ENCODE measurements at regions not wholly inside any gene's neighbourhood (a gene's known extent, or its start where the extent isn't known, plus 50 kb on each side); places are given as distances from the start of the nearest gene placed in this dataset.

GRCh38 chr15:98375513-98376340 lies 272.6 kb upstream of the IGF1R start:
- no peak for DNase-seq (ENCODE audit: insufficient read length, low spot score)
- no peak for FAIRE-seq

GRCh38 chr15:98380721-98381120 lies 267.6 kb upstream of the IGF1R start:
- FAIRE-seq (no peak), DNase-seq (ENCODE audit: insufficient read length, low spot score) (no peak)

GRCh38 chr15:98381446-98381845 lies 266.9 kb upstream of the IGF1R start:
- no peak for FAIRE-seq
- DNase-seq (ENCODE audit: insufficient read length, low spot score): no peak

GRCh38 chr15:98382139-98382538 lies 266.2 kb upstream of the IGF1R start:
- FAIRE-seq (no peak), DNase-seq (ENCODE audit: insufficient read length, low spot score) (no peak)

- DNase-seq (ENCODE audit: insufficient read length, low spot score) (no peak), FAIRE-seq (no peak)
Measured at GRCh38 chr15:98383571-98383970, 264.8 kb upstream of the IGF1R start.

GRCh38 chr15:98384328-98385029 lies 263.9 kb upstream of the IGF1R start:
- no peak for DNase-seq (ENCODE audit: insufficient read length, low spot score)
- no peak for FAIRE-seq

- no peak for DNase-seq (ENCODE audit: insufficient read length, low spot score)
- FAIRE-seq: no peak
Measured at GRCh38 chr15:98385752-98386381, 262.5 kb upstream of the IGF1R start.

GRCh38 chr15:98386561-98386960 lies 261.8 kb upstream of the IGF1R start:
- no peak for DNase-seq (ENCODE audit: insufficient read length, low spot score)
- no peak for FAIRE-seq

- DNase-seq (ENCODE audit: insufficient read length, low spot score) (no peak), FAIRE-seq (no peak)
Measured at GRCh38 chr15:98387866-98388265, 260.5 kb upstream of the IGF1R start.

GRCh38 chr15:98390946-98391530 lies 257.3 kb upstream of the IGF1R start:
- FAIRE-seq: no peak
- DNase-seq (ENCODE audit: insufficient read length, low spot score): no peak

- FAIRE-seq: no peak
- no peak for DNase-seq (ENCODE audit: insufficient read length, low spot score)
Measured at GRCh38 chr15:98391568-98391967, 256.8 kb upstream of the IGF1R start.

- FAIRE-seq (no peak), DNase-seq (ENCODE audit: insufficient read length, low spot score) (no peak)
Measured at GRCh38 chr15:98393471-98393870, 254.9 kb upstream of the IGF1R start.

GRCh38 chr15:98394546-98394945 lies 253.8 kb upstream of the IGF1R start:
- DNase-seq (ENCODE audit: insufficient read length, low spot score) (no peak), FAIRE-seq (no peak)

- FAIRE-seq: no peak
- no peak for DNase-seq (ENCODE audit: insufficient read length, low spot score)
Measured at GRCh38 chr15:98395974-98396610, 252.2 kb upstream of the IGF1R start.

- DNase-seq (ENCODE audit: insufficient read length, low spot score) (no peak), FAIRE-seq (no peak)
Measured at GRCh38 chr15:98397419-98397818, 250.9 kb upstream of the IGF1R start.

GRCh38 chr15:98398056-98398455 lies 250.3 kb upstream of the IGF1R start:
- FAIRE-seq (no peak), DNase-seq (ENCODE audit: insufficient read length, low spot score) (no peak)

GRCh38 chr15:98398886-98399285 lies 249.5 kb upstream of the IGF1R start:
- DNase-seq (ENCODE audit: insufficient read length, low spot score) (no peak), FAIRE-seq (no peak)

GRCh38 chr15:98400120-98400519 lies 248.2 kb upstream of the IGF1R start:
- DNase-seq (ENCODE audit: insufficient read length, low spot score) (no peak), FAIRE-seq (no peak)

GRCh38 chr15:98401029-98401428 lies 247.3 kb upstream of the IGF1R start:
- no peak for DNase-seq (ENCODE audit: insufficient read length, low spot score)
- no peak for FAIRE-seq

GRCh38 chr15:98402486-98402885 lies 245.9 kb upstream of the IGF1R start:
- no peak for FAIRE-seq
- no peak for DNase-seq (ENCODE audit: insufficient read length, low spot score)

- DNase-seq (ENCODE audit: insufficient read length, low spot score): no peak
- FAIRE-seq: no peak
Measured at GRCh38 chr15:98403169-98403568, 245.2 kb upstream of the IGF1R start.
